HepG2 (cell line): ENCODE measurements at regions not wholly inside any gene's neighbourhood (a gene's known extent, or its start where the extent isn't known, plus 50 kb on each side); places are given as distances from the start of the nearest gene placed in this dataset.

Source experiments
- ATAC-seq: fragments of 200-7000 bp; cut with Tn5 transposase; 3 replicates; pipeline ENCODE4 v1.9.1; 2020; ENCODE audit warnings: mild to moderate bottlenecking, moderate library complexity
- BruUV-seq: library from RNA; stranded (reverse); fragments of 400-500 nt; replicated peaks from 2 replicates; lab custom pipeline; 2021; lab: Mats Ljungman, UMichigan
- CTCF ChIA-PET: fragments of 300-600 bp; formaldehyde crosslinking; extraction: SDS; loops from one replicate; lab custom pipeline; 2021; ENCODE audit warnings: low total read pairs, inconsistent platforms, low intra/inter-chr PET ratio; lab: Yijun Ruan, JAX
- POLR2A ChIA-PET: fragments of 350-600 bp; sonication (Branson Sonifier 250); formaldehyde crosslinking; loops from one replicate; lab custom pipeline; 2020; ENCODE audit warnings: antibody characterized with exemption, inconsistent platforms; lab: Yijun Ruan, JAX
- DNase-seq: peaks from one replicate; pipeline ENCODE4 v3.0.0-alpha.2; 2015; ENCODE audit warnings: low spot score
- FAIRE-seq: peaks from 3 replicates; lab custom pipeline; 2011; peaks lifted over from hg19 to GRCh38; lab: Jason Lieb, UNC
- H2AFZ ChIP-seq: one replicate; pipeline ENCODE4 v1.6.1; 2011; ENCODE audit warnings: low read length, inconsistent platforms
- H3K27ac ChIP-seq: fragments of 300-600 bp; 3 replicates; pipeline ENCODE4 v1.8.0; 2011; ENCODE audit warnings: mixed run types, mild to moderate bottlenecking, mixed read lengths, low read length, inconsistent platforms; ENCODE audit not compliant: insufficient read depth; ENCODE audit errors: extremely low read length
- H3K27me3 ChIP-seq, 2 experiments: fragments of 200-600 bp in 1 of 2; 2 replicates in 1 of 2; 3 replicates in 1 of 2; pipeline versions ENCODE4 v1.6.0 to v1.8.0; 2011; ENCODE audit warnings: low read length in 2 of 2, mild to moderate bottlenecking in 2 of 2, moderate library complexity in 2 of 2, inconsistent platforms in 1 of 2; ENCODE audit not compliant: insufficient read depth in 2 of 2, control insufficient read depth in 1 of 2
- H3K36me3 ChIP-seq, 2 experiments: fragments of 200-600 bp in 1 of 2; replicated peaks in 1 of 2; 2 replicates in 1 of 2; 3 replicates in 1 of 2; pipeline versions ENCODE4 v1.5.1 to v1.8.0; 2011; ENCODE audit warnings: low read length in 2 of 2, inconsistent platforms in 1 of 2; ENCODE audit not compliant: insufficient read depth in 2 of 2, control insufficient read depth in 1 of 2
- H3K4me1 ChIP-seq: 2 replicates; pipeline ENCODE4 v1.5.1; 2012; ENCODE audit warnings: low read length, inconsistent platforms; ENCODE audit not compliant: insufficient read depth
- H3K4me2 ChIP-seq: 2 replicates; pipeline ENCODE4 v1.6.0; 2011; ENCODE audit warnings: low read depth, low read length, inconsistent platforms
- H3K4me3 ChIP-seq, 3 experiments: fragments of 200-600 bp in 1 of 3; sonication (generic), shearing (Covaris generic) in 1 of 3; replicated peaks in 1 of 3; 2 replicates each; pipeline ENCODE4 v1.5.1; 2011 to 2016; ENCODE audit warnings: low read length in 3 of 3, inconsistent platforms in 2 of 3, low read depth in 2 of 3, mild to moderate bottlenecking in 2 of 3, control low read depth in 1 of 3, mixed read lengths in 1 of 3; ENCODE audit not compliant: insufficient read depth in 1 of 3
- H3K79me2 ChIP-seq: one replicate; pipeline ENCODE4 v1.6.1; 2011; ENCODE audit warnings: low read length, inconsistent platforms; ENCODE audit not compliant: insufficient read depth
- H3K9ac ChIP-seq: 2 replicates; pipeline ENCODE4 v1.6.0; 2011; ENCODE audit warnings: mild to moderate bottlenecking, low read depth, low read length, inconsistent platforms; ENCODE audit not compliant: insufficient read depth
- H3K9me3 ChIP-seq: 2 replicates; pipeline ENCODE4 v1.5.1; 2012; ENCODE audit warnings: mild to moderate bottlenecking, low read length
- H4K20me1 ChIP-seq: 2 replicates; pipeline ENCODE4 v1.6.0; 2011; ENCODE audit warnings: inconsistent platforms, mild to moderate bottlenecking, low read length, moderate library complexity; ENCODE audit not compliant: insufficient read depth
- ELF1 ChIP-seq: sonication (generic); formaldehyde crosslinking; IDR thresholded peaks from 2 replicates; pipeline ENCODE4 v1.4.0; 2020; ENCODE audit warnings: missing genetic modification reagents
- PITX1 ChIP-seq: sonication (generic); formaldehyde crosslinking; IDR thresholded peaks from 2 replicates; pipeline ENCODE4 v1.5.1; 2020; ENCODE audit warnings: mild to moderate bottlenecking, missing genetic modification reagents
- SNAI1 ChIP-seq: sonication (generic); formaldehyde crosslinking; IDR thresholded peaks from 2 replicates; pipeline ENCODE4 v1.5.0; 2020; ENCODE audit warnings: mild to moderate bottlenecking, missing genetic modification reagents, borderline replicate concordance
- U2AF1 ChIP-seq: fragments of 200-400 bp; formaldehyde crosslinking; optimal IDR thresholded peaks from 2 replicates; pipeline ENCODE3; 2017; ENCODE audit warnings: mild to moderate bottlenecking, low read depth, low read length
- U2AF2 ChIP-seq: fragments of 200-400 bp; formaldehyde crosslinking; IDR thresholded peaks from 2 replicates; pipeline ENCODE4 v1.6.1; 2017; ENCODE audit warnings: low read depth, mild to moderate bottlenecking, low read length
- ZBTB14 ChIP-seq: sonication (generic); formaldehyde crosslinking; IDR thresholded peaks from 2 replicates; pipeline ENCODE4 v1.4.0; 2020; ENCODE audit warnings: missing genetic modification reagents
- ZC3H13 ChIP-seq: sonication (generic); formaldehyde crosslinking; IDR thresholded peaks from 2 replicates; pipeline ENCODE4 v1.8.1; 2023; ENCODE audit warnings: mild to moderate bottlenecking, missing genetic modification reagents, moderate library complexity
- ZFX ChIP-seq: sonication (generic); formaldehyde crosslinking; IDR thresholded peaks from 2 replicates; pipeline ENCODE4 v1.4.0; 2020; ENCODE audit warnings: mild to moderate bottlenecking, low read depth, missing genetic modification reagents, moderate library complexity
- ZIK1 ChIP-seq: sonication (generic); formaldehyde crosslinking; IDR thresholded peaks from 2 replicates; pipeline ENCODE4 v1.5.0; 2020; ENCODE audit warnings: mild to moderate bottlenecking, low read depth, missing genetic modification reagents, borderline replicate concordance
- ZNF367 ChIP-seq: sonication (generic); formaldehyde crosslinking; IDR thresholded peaks from 2 replicates; pipeline ENCODE4 v1.4.0; 2020; ENCODE audit warnings: missing genetic modification reagents, borderline replicate concordance
- ZNF614 ChIP-seq: IDR thresholded peaks from 2 replicates; pipeline ENCODE4 v1.6.1; 2018; ENCODE audit warnings: missing biosample characterization, missing genetic modification reagents, inconsistent platforms, borderline replicate concordance
- ZNF639 ChIP-seq: conservative IDR thresholded peaks from 2 replicates; pipeline ENCODE4 v1.6.1; 2018; ENCODE audit warnings: missing genetic modification reagents
- ZNF788 ChIP-seq: sonication (generic); formaldehyde crosslinking; IDR thresholded peaks from 2 replicates; pipeline ENCODE4 v1.5.0; 2020; ENCODE audit warnings: mild to moderate bottlenecking, missing genetic modification reagents, borderline replicate concordance
- ZSCAN22 ChIP-seq: sonication (generic); formaldehyde crosslinking; IDR thresholded peaks from 2 replicates; pipeline ENCODE4 v1.4.0; 2020; ENCODE audit warnings: mild to moderate bottlenecking, missing genetic modification reagents
- WGBS: methylation state at CpG from one replicate; pipeline ENCODE4 v1.1.6; 2017; ENCODE audit warnings: low lambda C conversion rate; 5-methylcytosine and 5-hydroxymethylcytosine counted together
- in situ Hi-C: cut with HindIII; loops from 2 replicates; pipeline ENCODE4 v1.10.0; 2017; ENCODE audit warnings: low pct_unique_long_range_greater_than_20kb; ENCODE audit not compliant: extremely low pct_ligation_motif_present
- intact Hi-C: fragments of 100-400 bp; cut with micrococcal nuclease; formaldehyde crosslinking; loops from one replicate; pipeline ENCODE4 v1.10.0; 2022; ENCODE audit not compliant: unreplicated experiment
- TF ChIP-seq, protein P1 (sequence below): sonication (generic); formaldehyde crosslinking; IDR thresholded peaks from 2 replicates; pipeline ENCODE4 v1.4.0; 2020; ENCODE audit warnings: mild to moderate bottlenecking, missing genetic modification reagents
- TF ChIP-seq, protein P2 (sequence below): sonication (generic); formaldehyde crosslinking; conservative IDR thresholded peaks from 2 replicates; pipeline ENCODE4 v1.8.0; 2022; ENCODE audit warnings: mild to moderate bottlenecking, moderate library complexity, missing genetic modification reagents

- ChIA-PET CTCF (no interaction called here), POLR2A (no interaction called here)
- Histone ChIP-seq H3K27me3 (no peaks in the 10 kb centered on the region), H3K4me3 (no peak overlapping the region), H3K36me3 (no peaks in the 10 kb centered on the region), H3K4me2 (no peak overlapping the region), H3K79me2 (no peaks in the 10 kb centered on the region), H3K27ac (no peak overlapping the region), H4K20me1 (no peaks in the 10 kb centered on the region), H3K9me3 (no peaks in the 10 kb centered on the region), H3K4me1 (no peaks in the 10 kb centered on the region), H2AFZ (no peak overlapping the region), H3K9ac (no peak overlapping the region)
- WGBS: 58% methylated on average over 18 of the region's 20 CpGs
- in situ Hi-C loops: no loop called here
- no peak for ATAC-seq
- FAIRE-seq: no peak
- TF ChIP-seq, protein P1, sequence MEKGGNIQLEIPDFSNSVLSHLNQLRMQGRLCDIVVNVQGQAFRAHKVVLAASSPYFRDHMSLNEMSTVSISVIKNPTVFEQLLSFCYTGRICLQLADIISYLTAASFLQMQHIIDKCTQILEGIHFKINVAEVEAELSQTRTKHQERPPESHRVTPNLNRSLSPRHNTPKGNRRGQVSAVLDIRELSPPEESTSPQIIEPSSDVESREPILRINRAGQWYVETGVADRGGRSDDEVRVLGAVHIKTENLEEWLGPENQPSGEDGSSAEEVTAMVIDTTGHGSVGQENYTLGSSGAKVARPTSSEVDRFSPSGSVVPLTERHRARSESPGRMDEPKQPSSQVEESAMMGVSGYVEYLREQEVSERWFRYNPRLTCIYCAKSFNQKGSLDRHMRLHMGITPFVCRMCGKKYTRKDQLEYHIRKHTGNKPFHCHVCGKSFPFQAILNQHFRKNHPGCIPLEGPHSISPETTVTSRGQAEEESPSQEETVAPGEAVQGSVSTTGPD (CRISPR knock-in tag): no peak
- TF ChIP-seq U2AF1: no peak
- no peak for TF ChIP-seq ZFX (CRISPR knock-in tag)
- TF ChIP-seq, protein P2, sequence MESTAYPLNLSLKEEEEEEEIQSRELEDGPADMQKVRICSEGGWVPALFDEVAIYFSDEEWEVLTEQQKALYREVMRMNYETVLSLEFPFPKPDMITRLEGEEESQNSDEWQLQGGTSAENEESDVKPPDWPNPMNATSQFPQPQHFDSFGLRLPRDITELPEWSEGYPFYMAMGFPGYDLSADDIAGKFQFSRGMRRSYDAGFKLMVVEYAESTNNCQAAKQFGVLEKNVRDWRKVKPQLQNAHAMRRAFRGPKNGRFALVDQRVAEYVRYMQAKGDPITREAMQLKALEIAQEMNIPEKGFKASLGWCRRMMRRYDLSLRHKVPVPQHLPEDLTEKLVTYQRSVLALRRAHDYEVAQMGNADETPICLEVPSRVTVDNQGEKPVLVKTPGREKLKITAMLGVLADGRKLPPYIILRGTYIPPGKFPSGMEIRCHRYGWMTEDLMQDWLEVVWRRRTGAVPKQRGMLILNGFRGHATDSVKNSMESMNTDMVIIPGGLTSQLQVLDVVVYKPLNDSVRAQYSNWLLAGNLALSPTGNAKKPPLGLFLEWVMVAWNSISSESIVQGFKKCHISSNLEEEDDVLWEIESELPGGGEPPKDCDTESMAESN: no peak
- TF ChIP-seq U2AF2: no peak
- TF ChIP-seq ZNF639 (CRISPR knock-in tag): no peak
- no peak for TF ChIP-seq ZBTB14 (CRISPR knock-in tag)
- no peak for TF ChIP-seq ZC3H13 (CRISPR knock-in tag)
- no peak for TF ChIP-seq ZNF788 (CRISPR knock-in tag)
- TF ChIP-seq SNAI1: no peak
- TF ChIP-seq ZNF367 (CRISPR knock-in tag): no peak
- TF ChIP-seq PITX1 (CRISPR knock-in tag): no peak
- no peak for TF ChIP-seq ZNF614 (CRISPR knock-in tag)
- no peak for TF ChIP-seq ZSCAN22 (CRISPR knock-in tag)
- no peak for TF ChIP-seq ELF1
- no peak for TF ChIP-seq ZIK1 (CRISPR knock-in tag)
- intact Hi-C loops: no loop called here
- no peak for DNase-seq
- BruUV-seq: no TSS peak
These were observed 635.3 kb upstream of the MARCKS start for GRCh38 chr6:113221850-113222249.
